ENCODE measurements at regions not wholly inside any gene's neighbourhood (a gene's known extent, or its start where the extent isn't known, plus 50 kb on each side); places are given as distances from the start of the nearest gene placed in this dataset.

DNA sequence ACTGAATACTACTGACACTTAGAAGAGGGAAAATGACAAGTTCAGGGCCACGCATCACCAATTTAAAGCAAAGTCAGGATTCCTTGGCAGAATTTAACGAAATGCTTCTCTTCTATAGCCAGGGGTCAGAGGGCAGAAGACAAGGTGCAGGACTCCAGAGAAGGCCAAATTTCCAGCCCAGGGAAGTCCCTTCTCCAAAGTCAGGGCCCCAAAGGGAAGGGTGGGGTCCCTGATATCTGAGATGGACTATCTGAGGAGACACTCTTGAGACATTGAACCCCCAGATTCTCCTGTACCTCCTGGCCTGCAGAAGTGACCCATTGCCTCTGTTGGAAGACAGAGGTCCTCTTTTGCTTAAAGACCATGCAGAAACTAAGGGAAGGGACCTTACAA, 91.2 kb downstream of the RPS6KA4 start:
- Histone ChIP-seq H3K4me3 (no peak overlapping the region), H3K27ac (no peak overlapping the region), H3K27me3 (no peaks in the 10 kb centered on the region), H3K9me3 (no peaks in the 10 kb centered on the region), H3K4me1 (peaks cover 0 to 15% of the 10 kb centered on the region in 2 donors), H3K36me3 (no peaks in the 10 kb centered on the region)
- intact Hi-C loops (cut with DNase I; ENCODE audit: low total_unique reads), result loop anchor here (10.0 kb wide), 1 partner anchor 205 kb away; no protein-coding TSS in a partner anchor
- DNase-seq, result no peak
- TF ChIP-seq POLR2A (IDR thresholded peaks at IDR 0.05), result no peak
- TF ChIP-seq, protein P1, sequence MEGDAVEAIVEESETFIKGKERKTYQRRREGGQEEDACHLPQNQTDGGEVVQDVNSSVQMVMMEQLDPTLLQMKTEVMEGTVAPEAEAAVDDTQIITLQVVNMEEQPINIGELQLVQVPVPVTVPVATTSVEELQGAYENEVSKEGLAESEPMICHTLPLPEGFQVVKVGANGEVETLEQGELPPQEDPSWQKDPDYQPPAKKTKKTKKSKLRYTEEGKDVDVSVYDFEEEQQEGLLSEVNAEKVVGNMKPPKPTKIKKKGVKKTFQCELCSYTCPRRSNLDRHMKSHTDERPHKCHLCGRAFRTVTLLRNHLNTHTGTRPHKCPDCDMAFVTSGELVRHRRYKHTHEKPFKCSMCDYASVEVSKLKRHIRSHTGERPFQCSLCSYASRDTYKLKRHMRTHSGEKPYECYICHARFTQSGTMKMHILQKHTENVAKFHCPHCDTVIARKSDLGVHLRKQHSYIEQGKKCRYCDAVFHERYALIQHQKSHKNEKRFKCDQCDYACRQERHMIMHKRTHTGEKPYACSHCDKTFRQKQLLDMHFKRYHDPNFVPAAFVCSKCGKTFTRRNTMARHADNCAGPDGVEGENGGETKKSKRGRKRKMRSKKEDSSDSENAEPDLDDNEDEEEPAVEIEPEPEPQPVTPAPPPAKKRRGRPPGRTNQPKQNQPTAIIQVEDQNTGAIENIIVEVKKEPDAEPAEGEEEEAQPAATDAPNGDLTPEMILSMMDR (IDR thresholded peaks at IDR 0.05), result no peak

DNA sequence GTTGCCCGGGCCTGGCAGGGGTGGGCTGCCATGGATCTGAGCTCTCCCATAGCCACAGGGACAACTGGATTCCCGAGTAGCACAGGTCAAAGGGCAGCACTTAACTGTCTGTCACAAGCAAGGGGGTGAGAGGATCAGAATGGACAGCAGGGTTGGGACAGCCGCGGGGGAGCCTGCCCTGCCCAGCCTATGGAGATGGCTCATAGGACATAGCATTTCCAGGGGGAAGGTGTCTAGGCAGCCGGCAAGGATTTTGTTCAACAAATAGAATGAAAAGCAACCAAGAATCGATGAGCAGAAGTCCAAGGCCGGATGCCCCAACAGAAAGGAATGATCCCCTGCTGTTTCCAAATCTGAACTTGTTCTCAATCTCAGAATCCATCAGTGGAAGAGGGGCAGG, 92.9 kb downstream of the RPS6KA4 start:
- DNase-seq, result no peak
- intact Hi-C loops (cut with DNase I; ENCODE audit: low total_unique reads), result loop anchor here (10.0 kb wide), 1 partner anchor 203 kb away; no protein-coding TSS in a partner anchor
- H3K36me3 ChIP-seq, result no peaks in the 10 kb centered on the region
- TF ChIP-seq, protein P1 (IDR thresholded peaks at IDR 0.05), result no peak
- TF ChIP-seq POLR2A (IDR thresholded peaks at IDR 0.05), result no peak
- H3K27me3 ChIP-seq, result no peaks in the 10 kb centered on the region
- no peak overlapping the region for H3K27ac ChIP-seq
- H3K4me3 ChIP-seq, result no peak overlapping the region
- peaks cover 0 to 15% of the 10 kb centered on the region in 2 donors for H3K4me1 ChIP-seq
- no peaks in the 10 kb centered on the region for H3K9me3 ChIP-seq

DNA sequence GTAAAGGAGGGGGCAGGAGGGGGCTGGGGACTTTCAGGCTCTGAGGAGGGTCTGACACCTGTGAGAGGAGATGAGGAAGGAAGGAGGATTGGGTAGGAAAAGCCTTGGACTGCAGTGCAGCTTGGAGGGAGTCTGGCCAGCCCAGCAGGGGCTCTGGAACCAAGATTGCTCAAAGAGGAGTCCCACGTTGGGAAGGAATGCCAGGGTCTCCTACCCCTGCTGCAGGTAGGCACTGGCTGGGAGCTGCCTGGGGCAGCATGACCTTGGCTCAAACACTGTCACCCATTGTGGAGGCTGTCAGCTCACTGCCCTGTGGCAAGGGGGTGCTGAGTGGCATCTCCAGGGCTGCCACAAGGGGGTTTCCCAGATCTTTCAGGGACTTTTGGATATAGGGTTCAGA, 94.5 kb downstream of the RPS6KA4 start:
- H3K9me3 ChIP-seq, result no peaks in the 10 kb centered on the region
- no peaks in the 10 kb centered on the region for H3K36me3 ChIP-seq
- TF ChIP-seq POLR2A (IDR thresholded peaks at IDR 0.05), result no peak
- intact Hi-C loops (cut with DNase I; ENCODE audit: low total_unique reads), result loop anchor here (10.0 kb wide), 1 partner anchor 201 kb away; no protein-coding TSS in a partner anchor
- no peak for DNase-seq
- H3K4me3 ChIP-seq, result no peak overlapping the region
- H3K27ac ChIP-seq, result no peak overlapping the region
- peaks cover 0 to 11% of the 10 kb centered on the region in 2 donors for H3K4me1 ChIP-seq
- H3K27me3 ChIP-seq, result no peaks in the 10 kb centered on the region

DNA sequence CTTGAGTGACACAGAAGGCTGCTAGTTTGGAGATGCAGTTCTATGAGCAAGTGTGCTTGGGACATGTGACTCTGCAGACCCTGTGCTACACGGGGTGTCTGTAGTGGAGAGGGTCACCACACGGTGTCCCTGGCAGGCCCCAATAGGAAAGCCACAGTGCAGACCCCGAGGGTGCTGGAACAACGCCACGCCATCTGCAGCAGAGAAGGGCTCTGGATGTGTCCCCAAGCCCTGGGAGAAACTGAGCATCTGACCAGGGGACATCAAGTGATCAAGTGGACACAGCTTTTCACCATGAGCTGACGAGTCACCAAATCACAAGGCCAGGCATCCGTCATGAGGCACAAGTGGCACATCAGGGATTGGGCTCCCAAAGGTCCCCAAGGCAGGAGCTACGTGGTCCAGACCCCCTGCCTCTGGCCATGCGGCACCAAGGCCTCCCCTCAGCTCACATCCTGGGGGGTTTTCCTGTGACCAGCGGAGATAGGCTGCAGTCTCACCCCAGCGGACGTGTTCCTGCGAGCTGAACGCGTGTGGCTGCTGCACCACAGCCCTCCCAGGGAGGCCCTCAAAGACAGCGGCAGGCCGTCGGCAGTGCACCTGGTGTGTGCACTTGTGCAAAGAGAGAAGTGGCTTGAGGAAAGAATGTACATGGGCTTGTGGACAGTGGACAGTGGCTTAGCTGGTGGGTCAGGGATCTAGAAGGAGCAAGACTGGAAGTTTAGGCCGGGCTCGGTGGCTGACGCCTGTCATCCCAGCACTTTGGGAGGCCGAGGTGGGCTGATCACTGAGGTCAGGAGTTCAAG, 96.7 kb downstream of the RPS6KA4 start:
- Histone ChIP-seq H3K27me3 (no peaks in the 10 kb centered on the region), H3K4me1 (no peaks in the 10 kb centered on the region), H3K36me3 (no peaks in the 10 kb centered on the region), H3K4me3 (no peak overlapping the region), H3K27ac (no peak overlapping the region), H3K9me3 (no peaks in the 10 kb centered on the region)
- TF ChIP-seq, protein P1 (IDR thresholded peaks at IDR 0.05), result no peak
- no peak for TF ChIP-seq POLR2A (IDR thresholded peaks at IDR 0.05)
- DNase-seq, result no peak
- intact Hi-C loops (cut with DNase I; ENCODE audit: low total_unique reads), result loop anchor here (10.0 kb wide), 1 partner anchor 199 kb away; no protein-coding TSS in a partner anchor

DNA sequence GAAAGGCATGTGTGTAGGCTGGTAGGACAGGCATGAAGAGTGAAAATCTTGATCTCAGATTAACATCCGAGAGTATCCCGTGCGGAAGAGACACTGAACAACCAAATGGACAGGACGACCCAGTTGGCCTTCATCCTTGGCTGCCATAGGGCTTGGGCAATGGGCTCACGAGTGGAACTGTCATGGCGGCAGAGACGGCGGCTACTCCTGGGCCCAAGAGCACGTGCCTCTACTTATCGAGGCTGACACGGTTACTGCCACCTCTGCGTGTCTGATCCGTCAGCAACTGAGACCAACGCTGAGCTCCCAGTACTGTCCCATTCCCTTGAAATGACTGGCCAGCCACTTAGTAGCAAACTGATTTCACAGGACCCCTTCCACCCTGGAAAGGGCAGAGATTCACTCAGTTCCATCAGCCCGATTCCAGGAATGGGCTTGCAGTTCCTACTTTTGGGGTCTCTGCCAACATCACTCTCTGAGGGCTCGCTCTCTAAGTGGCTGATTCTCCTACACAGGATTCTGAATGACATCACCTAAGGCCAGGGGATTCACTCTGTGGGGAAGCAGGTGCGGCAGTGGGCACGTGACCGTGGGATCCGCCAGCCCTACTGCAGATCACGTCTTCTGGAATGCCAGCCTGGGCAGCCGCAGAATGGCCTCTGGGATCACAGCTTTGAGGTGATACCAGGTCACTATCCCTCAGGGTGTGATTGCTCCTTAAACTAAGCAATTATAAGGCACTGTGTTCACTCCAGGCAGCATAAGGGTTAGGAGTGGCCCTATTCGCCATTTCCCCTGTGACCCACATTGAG, 97.8 kb downstream of the RPS6KA4 start:
- no peak overlapping the region for H3K4me3 ChIP-seq
- no peaks in the 10 kb centered on the region for H3K27me3 ChIP-seq
- no peaks in the 10 kb centered on the region for H3K4me1 ChIP-seq
- DNase-seq, result no peak
- TF ChIP-seq, protein P1 (IDR thresholded peaks at IDR 0.05), result no peak
- TF ChIP-seq POLR2A (IDR thresholded peaks at IDR 0.05), result no peak
- intact Hi-C loops (cut with DNase I; ENCODE audit: low total_unique reads), result loop anchor here (10.0 kb wide), 1 partner anchor 198 kb away; no protein-coding TSS in a partner anchor
- no peaks in the 10 kb centered on the region for H3K36me3 ChIP-seq
- no peaks in the 10 kb centered on the region for H3K9me3 ChIP-seq
- H3K27ac ChIP-seq, result no peak overlapping the region
